HCT116 (cell line): ENCODE measurements at regions not wholly inside any gene's neighbourhood (a gene's known extent, or its start where the extent isn't known, plus 50 kb on each side); places are given as distances from the start of the nearest gene placed in this dataset.

Experiments
- ATAC-seq: fragments of 200-7000 bp; cut with Tn5 transposase; 2 replicates; pipeline ENCODE4 v1.9.1; 2020; ENCODE audit warnings: mild to moderate bottlenecking, moderate library complexity
- BruUV-seq: library from RNA; stranded (reverse); fragments of 400-500 nt; replicated peaks from 2 replicates; lab custom pipeline; 2021; lab: Mats Ljungman, UMichigan
- CTCF ChIA-PET: fragments of 300-600 bp; sonication (Branson Sonifier 250); formaldehyde crosslinking; loops from one replicate; lab custom pipeline; 2021; ENCODE audit warnings: antibody characterized with exemption; lab: Charles Lee
- POLR2A ChIA-PET: fragments of 300-600, 350-600 bp; sonication (Branson Sonifier 250); formaldehyde crosslinking; loops from one replicate; lab custom pipeline; 2021; ENCODE audit warnings: antibody characterized with exemption; lab: Charles Lee
- RAD21 ChIA-PET, 2 experiments: fragments of 300-600 bp; sonication (Branson Sonifier 250); formaldehyde crosslinking; loops; one replicate each; lab custom pipeline; 2023; ENCODE audit warnings: low total read pairs in 2 of 2; ENCODE audit not compliant: uncharacterized antibody in 2 of 2, unreplicated experiment in 2 of 2, low non-redundant PET in 1 of 2; lab: Charles Lee
- DNase-seq: peaks from one replicate; pipeline ENCODE4 v3.0.0-alpha.2; 2010; ENCODE audit warnings: low read depth, low spot score
- H2AFZ ChIP-seq: fragments of 200-600 bp; shearing (Covaris generic), sonication (generic); 2 replicates; pipeline ENCODE4 v1.6.1; 2017; ENCODE audit warnings: low read depth, mixed run types, mixed read lengths, antibody characterized with exemption, low read length; ENCODE audit not compliant: poor library complexity, severe bottlenecking
- H3K27ac ChIP-seq: 2 replicates; pipeline ENCODE4 v1.5.1; 2012; ENCODE audit warnings: low read depth, low read length
- H3K27me3 ChIP-seq: fragments of 200-600 bp; sonication (generic); 2 replicates; pipeline ENCODE4 v1.6.1; 2016; ENCODE audit warnings: mixed run types, low read length, mixed read lengths; ENCODE audit not compliant: insufficient read depth
- H3K36me3 ChIP-seq, 2 experiments: fragments of 200-500 bp in 1 of 2; fragments of 200-600 bp in 1 of 2; sonication (Bioruptor generic) in 1 of 2; sonication (generic) in 1 of 2; 2 replicates each; pipeline versions ENCODE4 v1.5.1 to v1.6.1; 2014 to 2016; ENCODE audit warnings: low read length in 2 of 2, inconsistent platforms in 1 of 2, mixed read lengths in 1 of 2, mixed run types in 1 of 2; ENCODE audit not compliant: insufficient read depth in 2 of 2, control insufficient read depth in 1 of 2
- H3K4me1 ChIP-seq, 2 experiments: fragments of 200-600 bp in 1 of 2; sonication (generic) in 1 of 2; 2 replicates each; pipeline versions ENCODE4 v1.5.1 to v1.6.1; 2012 to 2017; ENCODE audit warnings: low read length in 2 of 2, inconsistent platforms in 1 of 2, mild to moderate bottlenecking in 1 of 2, mixed read lengths in 1 of 2, mixed run types in 1 of 2, moderate library complexity in 1 of 2; ENCODE audit not compliant: insufficient read depth in 2 of 2, control insufficient read depth in 1 of 2
- H3K4me2 ChIP-seq: fragments of 200-600 bp; sonication (generic); 2 replicates; pipeline ENCODE4 v1.6.1; 2017; ENCODE audit warnings: mixed run types, low read length, mixed read lengths
- H3K4me3 ChIP-seq, 2 experiments: fragments of 200-600 bp in 1 of 2; sonication (generic) in 1 of 2; replicated peaks in 1 of 2; 2 replicates each; pipeline ENCODE4 v1.5.1; 2011 to 2016; ENCODE audit warnings: low read length in 2 of 2, control low read depth in 1 of 2, low read depth in 1 of 2, mild to moderate bottlenecking in 1 of 2, mixed read lengths in 1 of 2, mixed run types in 1 of 2
- H3K79me2 ChIP-seq: fragments of 200-600 bp; sonication (generic); 2 replicates; pipeline ENCODE4 v1.6.1; 2017; ENCODE audit warnings: mild to moderate bottlenecking, mixed run types, low read length, moderate library complexity, mixed read lengths; ENCODE audit not compliant: insufficient read depth
- H3K9ac ChIP-seq: fragments of 200-600 bp; sonication (generic); 2 replicates; pipeline ENCODE4 v1.6.1; 2016; ENCODE audit warnings: low read length, mixed read lengths
- H3K9me2 ChIP-seq: fragments of 200-600 bp; sonication (generic), shearing (Covaris generic); 2 replicates; pipeline ENCODE4 v1.6.1; 2017; ENCODE audit warnings: mixed run types, mild to moderate bottlenecking, moderate library complexity; ENCODE audit not compliant: insufficient read depth
- H3K9me3 ChIP-seq, 2 experiments: fragments of 200-500 bp in 1 of 2; fragments of 200-600 bp in 1 of 2; sonication (Bioruptor generic) in 1 of 2; sonication (generic) in 1 of 2; 2 replicates each; pipeline ENCODE4 v1.6.1; 2014 to 2017; ENCODE audit warnings: low read length in 2 of 2, mixed read lengths in 2 of 2, inconsistent platforms in 1 of 2, low read depth in 1 of 2, mild to moderate bottlenecking in 1 of 2, mixed run types in 1 of 2, moderate library complexity in 1 of 2; ENCODE audit not compliant: control insufficient read depth in 1 of 2, insufficient read depth in 1 of 2
- H4K20me1 ChIP-seq: fragments of 200-600 bp; sonication (generic), shearing (Covaris generic); 2 replicates; pipeline ENCODE4 v1.6.1; 2017; ENCODE audit warnings: mixed run types, mild to moderate bottlenecking, moderate library complexity; ENCODE audit not compliant: insufficient read depth
- CBX3 ChIP-seq: IDR thresholded peaks from 2 replicates; pipeline ENCODE4 v1.6.1; 2012; ENCODE audit warnings: low read depth
- EGR1 ChIP-seq: IDR thresholded peaks from 2 replicates; pipeline ENCODE4 v1.6.1; 2012; ENCODE audit warnings: low read depth
- ELF1 ChIP-seq: IDR thresholded peaks from 2 replicates; pipeline ENCODE4 v1.6.1; 2012; ENCODE audit warnings: low read depth, borderline replicate concordance
- EZH2 ChIP-seq: fragments of 200-600 bp; sonication (generic); IDR thresholded peaks from 2 replicates; pipeline ENCODE4 v1.6.1; 2017; ENCODE audit warnings: antibody characterized with exemption, mixed run types
- EZH2phosphoT487 ChIP-seq: fragments of 200-600 bp; IDR thresholded peaks from 2 replicates; pipeline ENCODE4 v1.6.1; 2018; ENCODE audit warnings: antibody characterized with exemption, borderline replicate concordance
- FOSL1 ChIP-seq: IDR thresholded peaks from 2 replicates; pipeline ENCODE4 v1.6.1; 2012; ENCODE audit warnings: low read depth
- JUND ChIP-seq: IDR thresholded peaks from 2 replicates; pipeline ENCODE4 v1.6.1; 2012
- POLR2A ChIP-seq: IDR thresholded peaks from 2 replicates; pipeline ENCODE4 v1.7.0; 2011; ENCODE audit warnings: borderline replicate concordance; ENCODE audit not compliant: insufficient read depth, insufficient read length; ENCODE audit errors: extremely low read depth
- RAD21 ChIP-seq: IDR thresholded peaks from 2 replicates; pipeline ENCODE4 v1.6.1; 2012; ENCODE audit warnings: low read depth, mild to moderate bottlenecking
- SIN3A ChIP-seq: IDR thresholded peaks from 2 replicates; pipeline ENCODE4 v1.6.1; 2012; ENCODE audit warnings: low read depth
- SP1 ChIP-seq: IDR thresholded peaks from 2 replicates; pipeline ENCODE4 v1.6.1; 2012; ENCODE audit warnings: low read depth
- TCF7L2 ChIP-seq: IDR thresholded peaks from 2 replicates; pipeline ENCODE4 v1.7.0; 2011; ENCODE audit warnings: borderline replicate concordance, inconsistent platforms; ENCODE audit not compliant: insufficient read depth, insufficient read length; ENCODE audit errors: extremely low read depth
- ZBTB33 ChIP-seq: IDR thresholded peaks from 2 replicates; pipeline ENCODE4 v1.6.1; 2011; ENCODE audit warnings: mild to moderate bottlenecking, low read length, moderate library complexity; ENCODE audit not compliant: insufficient replicate concordance; ENCODE audit errors: extremely low read depth
- ZNF274 ChIP-seq: fragments of 200-500 bp; sonication (Bioruptor generic); IDR thresholded peaks from 2 replicates; pipeline ENCODE4 v1.6.1; 2014; ENCODE audit warnings: mild to moderate bottlenecking, low read depth, low read length, inconsistent platforms
- intact Hi-C: fragments of 100-400 bp; cut with micrococcal nuclease; formaldehyde crosslinking; loops from 2 replicates; pipeline ENCODE4 v1.10.0; 2022
- TF ChIP-seq, protein P1 (sequence below), 3 experiments: fragments of 200-600 bp in 1 of 3; sonication (generic) in 1 of 3; IDR thresholded peaks in 2 of 3; conservative IDR thresholded peaks in 1 of 3; 2 replicates each; pipeline ENCODE4 v1.5.1; 2012 to 2017; ENCODE audit warnings: low read depth in 2 of 3, low read length in 2 of 3, antibody characterized with exemption in 1 of 3, borderline replicate concordance in 1 of 3, control low read depth in 1 of 3, mild to moderate bottlenecking in 1 of 3, mixed read lengths in 1 of 3, mixed run types in 1 of 3, moderate library complexity in 1 of 3; ENCODE audit not compliant: insufficient read depth in 1 of 3
- TF ChIP-seq, protein P2 (sequence below): IDR thresholded peaks from 2 replicates; pipeline ENCODE4 v1.6.1; 2012

GRCh38 chr10:3530783-3531645, 254.0 kb downstream of the KLF6 start:
- no peak for DNase-seq
- CTCF ChIA-PET: no interaction called here

GRCh38 chr10:3530346-3530745, 254.7 kb downstream of the KLF6 start:
- peaks cover 10 to 47% of the 10 kb centered on the region in 2 experiments for H3K4me1 ChIP-seq
- peak overlapping the region; percentile 33; the same call in 1 of the 2 replicates for H3K4me2 ChIP-seq
- ChIA-PET POLR2A (no interaction called here), CTCF (no interaction called here), RAD21 (no interaction called here)
- DNase-seq: no peak
- ATAC-seq: no peak
- no peaks in the 10 kb centered on the region for H3K79me2 ChIP-seq
- H3K4me3 ChIP-seq: no peak overlapping the region
- H3K27ac ChIP-seq: no peak overlapping the region
- no peaks in the 10 kb centered on the region for H3K9me3 ChIP-seq
- BruUV-seq: no TSS peak
- H3K9me2 ChIP-seq: no peaks in the 10 kb centered on the region
- no peaks in the 10 kb centered on the region for H3K27me3 ChIP-seq
- H2AFZ ChIP-seq: no peak overlapping the region
- H3K9ac ChIP-seq: no peak overlapping the region
- H4K20me1 ChIP-seq: no peaks in the 10 kb centered on the region
- no peaks in the 10 kb centered on the region for H3K36me3 ChIP-seq
- intact Hi-C loops: no loop called here
- TF ChIP-seq EZH2 (no peak), JUND (0 out of 2 replicates have a peak, but pooled peaks have one; percentile 17), EGR1 (no peak), ZBTB33 (no peak), SIN3A (no peak), RAD21 (no peak), TCF7L2 (no peak), EZH2phosphoT487 (no peak), SP1 (peak; percentile 26; the same call in 1 of the 2 replicates), CBX3 (0 out of 2 replicates have a peak, but pooled peaks have one; percentile 38), ELF1 (no peak), POLR2A (no peak)
- TF ChIP-seq, protein P1, sequence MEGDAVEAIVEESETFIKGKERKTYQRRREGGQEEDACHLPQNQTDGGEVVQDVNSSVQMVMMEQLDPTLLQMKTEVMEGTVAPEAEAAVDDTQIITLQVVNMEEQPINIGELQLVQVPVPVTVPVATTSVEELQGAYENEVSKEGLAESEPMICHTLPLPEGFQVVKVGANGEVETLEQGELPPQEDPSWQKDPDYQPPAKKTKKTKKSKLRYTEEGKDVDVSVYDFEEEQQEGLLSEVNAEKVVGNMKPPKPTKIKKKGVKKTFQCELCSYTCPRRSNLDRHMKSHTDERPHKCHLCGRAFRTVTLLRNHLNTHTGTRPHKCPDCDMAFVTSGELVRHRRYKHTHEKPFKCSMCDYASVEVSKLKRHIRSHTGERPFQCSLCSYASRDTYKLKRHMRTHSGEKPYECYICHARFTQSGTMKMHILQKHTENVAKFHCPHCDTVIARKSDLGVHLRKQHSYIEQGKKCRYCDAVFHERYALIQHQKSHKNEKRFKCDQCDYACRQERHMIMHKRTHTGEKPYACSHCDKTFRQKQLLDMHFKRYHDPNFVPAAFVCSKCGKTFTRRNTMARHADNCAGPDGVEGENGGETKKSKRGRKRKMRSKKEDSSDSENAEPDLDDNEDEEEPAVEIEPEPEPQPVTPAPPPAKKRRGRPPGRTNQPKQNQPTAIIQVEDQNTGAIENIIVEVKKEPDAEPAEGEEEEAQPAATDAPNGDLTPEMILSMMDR (IDR thresholded peaks at IDR 0.05 in 2 of 3, conservative IDR thresholded peaks at IDR 0.05 in 1 of 3; ENCODE audit: borderline replicate concordance in 1 of 3, insufficient read depth in 1 of 3, low read depth in 2 of 3, low read length in 2 of 3): no peak
- TF ChIP-seq, protein P2, sequence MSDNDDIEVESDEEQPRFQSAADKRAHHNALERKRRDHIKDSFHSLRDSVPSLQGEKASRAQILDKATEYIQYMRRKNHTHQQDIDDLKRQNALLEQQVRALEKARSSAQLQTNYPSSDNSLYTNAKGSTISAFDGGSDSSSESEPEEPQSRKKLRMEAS: peak; percentile 40; the same call in 1 of the 2 replicates

More at GRCh38 chr10:3530783-3531645, 254.0 kb downstream of the KLF6 start:
- H3K9me3 ChIP-seq: no peaks in the 10 kb centered on the region
- RAD21 ChIA-PET: no interaction called here
- POLR2A ChIA-PET: no interaction called here
- H3K4me3 ChIP-seq: no peak overlapping the region
- H3K79me2 ChIP-seq: no peaks in the 10 kb centered on the region
- no peak for ATAC-seq
- no peaks in the 10 kb centered on the region for H3K9me2 ChIP-seq
- TF ChIP-seq ZNF274: no peak
- peak; percentile 15; the same call in 1 of the 2 replicates for TF ChIP-seq FOSL1
- TF ChIP-seq JUND: 0 out of 2 replicates have a peak, but pooled peaks have one; percentile 4
- TF ChIP-seq SP1: 0 out of 2 replicates have a peak, but pooled peaks have one; percentile 19
- no peaks in the 10 kb centered on the region for H3K27me3 ChIP-seq
- H3K27ac ChIP-seq: no peak overlapping the region
- peak overlapping the region; percentile 33; the same call in 1 of the 2 replicates for H3K4me2 ChIP-seq
- BruUV-seq: no TSS peak
- no peaks in the 10 kb centered on the region for H3K36me3 ChIP-seq
- H3K9ac ChIP-seq: no peak overlapping the region
- intact Hi-C loops: no loop called here
- H4K20me1 ChIP-seq: no peaks in the 10 kb centered on the region
- H3K4me1 ChIP-seq: peaks cover 9 to 40% of the 10 kb centered on the region in 2 experiments
- H2AFZ ChIP-seq: no peak overlapping the region
